ENCODE measurements at regions not wholly inside any gene's neighbourhood (a gene's known extent, or its start where the extent isn't known, plus 50 kb on each side); places are given as distances from the start of the nearest gene placed in this dataset.

GRCh38 chr4:56739066-56739777 is 58.1 kb upstream of the HOPX start:
- TF ChIP-seq, protein P1, sequence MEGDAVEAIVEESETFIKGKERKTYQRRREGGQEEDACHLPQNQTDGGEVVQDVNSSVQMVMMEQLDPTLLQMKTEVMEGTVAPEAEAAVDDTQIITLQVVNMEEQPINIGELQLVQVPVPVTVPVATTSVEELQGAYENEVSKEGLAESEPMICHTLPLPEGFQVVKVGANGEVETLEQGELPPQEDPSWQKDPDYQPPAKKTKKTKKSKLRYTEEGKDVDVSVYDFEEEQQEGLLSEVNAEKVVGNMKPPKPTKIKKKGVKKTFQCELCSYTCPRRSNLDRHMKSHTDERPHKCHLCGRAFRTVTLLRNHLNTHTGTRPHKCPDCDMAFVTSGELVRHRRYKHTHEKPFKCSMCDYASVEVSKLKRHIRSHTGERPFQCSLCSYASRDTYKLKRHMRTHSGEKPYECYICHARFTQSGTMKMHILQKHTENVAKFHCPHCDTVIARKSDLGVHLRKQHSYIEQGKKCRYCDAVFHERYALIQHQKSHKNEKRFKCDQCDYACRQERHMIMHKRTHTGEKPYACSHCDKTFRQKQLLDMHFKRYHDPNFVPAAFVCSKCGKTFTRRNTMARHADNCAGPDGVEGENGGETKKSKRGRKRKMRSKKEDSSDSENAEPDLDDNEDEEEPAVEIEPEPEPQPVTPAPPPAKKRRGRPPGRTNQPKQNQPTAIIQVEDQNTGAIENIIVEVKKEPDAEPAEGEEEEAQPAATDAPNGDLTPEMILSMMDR (IDR thresholded peaks at IDR 0.05), result no peak
- TF ChIP-seq EP300 (IDR thresholded peaks at IDR 0.05), result no peak
- no peak for TF ChIP-seq POLR2AphosphoS5 (IDR thresholded peaks at IDR 0.05)

Data from sigmoid colon (tissue), 4 donors.